CD4-positive, alpha-beta T cell (primary cell): ENCODE measurements at regions not wholly inside any gene's neighbourhood (a gene's known extent, or its start where the extent isn't known, plus 50 kb on each side); places are given as distances from the start of the nearest gene placed in this dataset.

Source experiments
- ATAC-seq: fragments of 200-7000 bp; cut with Tn5 transposase; one replicate; pipeline ENCODE4 v1.10.0; 2022; ENCODE audit warnings: mild to moderate bottlenecking; ENCODE audit not compliant: poor library complexity
- CTCF ChIA-PET: fragments of 350-600 bp; sonication (Branson Sonifier 250); formaldehyde crosslinking; loops from one replicate; lab custom pipeline; 2021; ENCODE audit warnings: antibody characterized with exemption, inconsistent platforms; lab: Charles Lee
- POLR2A ChIA-PET: fragments of 350-600 bp; sonication (Branson Sonifier 250); formaldehyde crosslinking; loops from one replicate; lab custom pipeline; 2021; ENCODE audit warnings: antibody characterized with exemption, inconsistent platforms; lab: Charles Lee
- DNase-seq, 14 experiments: peaks; one replicate each; pipeline ENCODE4 v3.0.0-alpha.2; 2013 to 2020; ENCODE audit warnings: mixed read lengths in 2 of 14
- H3K27ac ChIP-seq, 2 donors: one replicate each; pipeline versions ENCODE4 v1.5.1 to v1.7.0; 2013; ENCODE audit warnings: low read length in 2 of 2, low read depth in 1 of 2, mild to moderate bottlenecking in 1 of 2
- H3K27me3 ChIP-seq, 2 experiments: 1 replicate in 1 of 2; 2 replicates in 1 of 2; pipeline versions ENCODE4 v1.6.1 to v1.7.0; 2013; ENCODE audit warnings: low read length in 2 of 2, control low read depth in 1 of 2, mild to moderate bottlenecking in 1 of 2, moderate library complexity in 1 of 2; ENCODE audit not compliant: insufficient read depth in 2 of 2, control insufficient read depth in 1 of 2
- H3K36me3 ChIP-seq: one replicate; pipeline ENCODE4 v1.6.1; 2013; ENCODE audit warnings: low read length, control low read depth; ENCODE audit not compliant: insufficient read depth
- H3K4me1 ChIP-seq: one replicate; pipeline ENCODE4 v1.6.1; 2013; ENCODE audit warnings: low read length, control low read depth; ENCODE audit not compliant: insufficient read depth
- H3K4me3 ChIP-seq: one replicate; pipeline ENCODE4 v1.5.1; 2013; ENCODE audit warnings: mild to moderate bottlenecking, low read length, moderate library complexity
- H3K9me3 ChIP-seq, 2 experiments: 1 replicate in 1 of 2; 2 replicates in 1 of 2; pipeline versions ENCODE4 v1.6.1 to v1.7.0; 2013; ENCODE audit warnings: low read length in 2 of 2, mild to moderate bottlenecking in 2 of 2, control low read depth in 1 of 2, moderate library complexity in 1 of 2; ENCODE audit not compliant: control insufficient read depth in 1 of 2, insufficient read depth in 1 of 2
- H3K27ac Mint-ChIP-seq: one replicate; pipeline ENCODE4 v1.8.0; 2020; ENCODE audit warnings: mixed read lengths
- H3K27me3 Mint-ChIP-seq: one replicate; pipeline ENCODE4 v1.8.0; 2021; ENCODE audit warnings: mixed read lengths
- H3K36me3 Mint-ChIP-seq: one replicate; pipeline ENCODE4 v1.8.0; 2021; ENCODE audit warnings: low read depth, mixed read lengths
- H3K4me1 Mint-ChIP-seq: one replicate; pipeline ENCODE4 v1.8.0; 2021; ENCODE audit warnings: low read depth, mixed read lengths
- H3K4me3 Mint-ChIP-seq: one replicate; pipeline ENCODE4 v1.8.0; 2020; ENCODE audit warnings: mild to moderate bottlenecking, mixed read lengths
- H3K9me3 Mint-ChIP-seq: one replicate; pipeline ENCODE4 v1.8.0; 2020; ENCODE audit warnings: mixed read lengths
- CTCF ChIP-seq: fragments of 200-600 bp; IDR thresholded peaks from one replicate; pipeline ENCODE4 v1.8.0; 2022; ENCODE audit warnings: antibody characterized with exemption, mild to moderate bottlenecking
- intact Hi-C, 2 experiments: fragments of 100-400 bp; cut with DNase I in 1 of 2; cut with micrococcal nuclease in 1 of 2; formaldehyde crosslinking; loops; one replicate each; pipeline versions ENCODE4 v1.15.1 to v1.9.0; 2023 to 2025; cut with DNase I, micrococcal nuclease

GRCh38 chr12:30425445-30425844 lies 270.2 kb downstream of the IPO8 start:
- no peak for ATAC-seq
- Histone ChIP-seq H3K9me3 (peaks cover 0 to 3% of the 10 kb centered on the region in 2 experiments), H3K36me3 (no peaks in the 10 kb centered on the region), H3K4me3 (no peak overlapping the region), H3K4me1 (no peaks in the 10 kb centered on the region), H3K27me3 (no peaks in the 10 kb centered on the region), H3K27ac (no peak overlapping the region)
- Mint-ChIP-seq H3K4me3 (no peak overlapping the region), H3K9me3 (peaks cover 5% of the 10 kb centered on the region), H3K27me3 (no peaks in the 10 kb centered on the region), H3K27ac (no peak overlapping the region), H3K36me3 (no peaks in the 10 kb centered on the region), H3K4me1 (no peaks in the 10 kb centered on the region)
- TF ChIP-seq CTCF: no peak
- ChIA-PET POLR2A (no interaction called here), CTCF (no interaction called here)
- no peak for DNase-seq
- intact Hi-C loops: no loop called here

GRCh38 chr12:30423330-30423729 lies 272.3 kb downstream of the IPO8 start:
- no peaks in the 10 kb centered on the region for H3K4me1 Mint-ChIP-seq
- no peaks in the 10 kb centered on the region for H3K27me3 Mint-ChIP-seq
- ChIA-PET POLR2A (no interaction called here), CTCF (no interaction called here)
- no peaks in the 10 kb centered on the region for H3K36me3 Mint-ChIP-seq
- no peak overlapping the region for H3K4me3 Mint-ChIP-seq
- no peaks in the 10 kb centered on the region for H3K27me3 ChIP-seq
- no peak for TF ChIP-seq CTCF
- H3K36me3 ChIP-seq: no peaks in the 10 kb centered on the region
- H3K4me1 ChIP-seq: no peaks in the 10 kb centered on the region
- DNase-seq (no peak), ATAC-seq (no peak)
- peaks cover 0 to 5% of the 10 kb centered on the region in 2 experiments for H3K9me3 ChIP-seq
- intact Hi-C loops: no loop called here
- peaks cover 5% of the 10 kb centered on the region for H3K9me3 Mint-ChIP-seq
- no peak overlapping the region for H3K27ac ChIP-seq
- no peak overlapping the region for H3K27ac Mint-ChIP-seq
- H3K4me3 ChIP-seq: no peak overlapping the region

GRCh38 chr12:30422844-30423243 lies 272.8 kb downstream of the IPO8 start:
- no peak for ATAC-seq
- POLR2A ChIA-PET: no interaction called here
- H3K9me3 Mint-ChIP-seq: peaks cover 5% of the 10 kb centered on the region
- intact Hi-C loops: no loop called here
- Histone ChIP-seq H3K27me3 (no peaks in the 10 kb centered on the region), H3K36me3 (no peaks in the 10 kb centered on the region), H3K4me1 (no peaks in the 10 kb centered on the region), H3K27ac (no peak overlapping the region), H3K9me3 (peaks cover 0 to 5% of the 10 kb centered on the region in 2 experiments), H3K4me3 (no peak overlapping the region)
- H3K4me1 Mint-ChIP-seq: no peaks in the 10 kb centered on the region
- H3K36me3 Mint-ChIP-seq: no peaks in the 10 kb centered on the region
- CTCF ChIA-PET: no interaction called here
- no peaks in the 10 kb centered on the region for H3K27me3 Mint-ChIP-seq
- no peak overlapping the region for H3K4me3 Mint-ChIP-seq
- no peak for DNase-seq
- no peak overlapping the region for H3K27ac Mint-ChIP-seq
- TF ChIP-seq CTCF: no peak
